RWPE1 (cell line): ENCODE measurements at regions not wholly inside any gene's neighbourhood (a gene's known extent, or its start where the extent isn't known, plus 50 kb on each side); places are given as distances from the start of the nearest gene placed in this dataset.

Experiments
- CTCF ChIA-PET: fragments of 350-600 bp; sonication (Branson Sonifier 250); formaldehyde crosslinking; extraction: SDS; loops from one replicate; lab custom pipeline; 2021; lab: Yijun Ruan, JAX
- POLR2A ChIA-PET: fragments of 400-600 bp; formaldehyde crosslinking; extraction: SDS; loops from one replicate; lab custom pipeline; 2020; ENCODE audit warnings: antibody characterized with exemption; ENCODE audit not compliant: low non-redundant PET; lab: Yijun Ruan, JAX
- DNase-seq: peaks from one replicate; pipeline ENCODE4 v3.0.0; 2012; ENCODE audit warnings: low spot score
- H3K27ac ChIP-seq: fragments of 450-650 bp; 2 replicates; pipeline ENCODE4 v1.5.1; 2017
- CTCF ChIP-seq: fragments of 450-650 bp; conservative IDR thresholded peaks from 2 replicates; pipeline ENCODE4 v1.5.1; 2017; ENCODE audit warnings: low read depth, mild to moderate bottlenecking

- TF ChIP-seq CTCF: no peak
- CTCF ChIA-PET: interaction anchor here (0.7 to 0.9 kb wide), 2 partner anchors 18 to 90 kb away, joined by 4 read pairs; no protein-coding TSS in a partner anchor
- H3K27ac ChIP-seq: no peak overlapping the region
- POLR2A ChIA-PET: no interaction called here
- DNase-seq: no peak
Observed at GRCh38 chr9:107404161-107404560, 85.4 kb downstream of the KLF4 start.

GRCh38 chr9:107397076-107398044, 92.2 kb downstream of the KLF4 start:
- CTCF ChIA-PET: interaction anchor here (0.6 to 1.8 kb wide), 4 partner anchors 25 to 475 kb away, joined by 3 to 10 read pairs (median 4); no protein-coding TSS in a partner anchor
- H3K27ac ChIP-seq: peak overlapping the region; percentile 44; the same call in 1 of the 2 replicates
- DNase-seq: no peak
- POLR2A ChIA-PET: no interaction called here
- no peak for TF ChIP-seq CTCF

- no peak for DNase-seq
- CTCF ChIA-PET: no interaction called here
- TF ChIP-seq CTCF: no peak
- POLR2A ChIA-PET: no interaction called here
- no peak overlapping the region for H3K27ac ChIP-seq
Observed at GRCh38 chr9:107394264-107394663, 95.3 kb downstream of the KLF4 start.

- peak overlapping the region; percentile 87 for H3K27ac ChIP-seq
- TF ChIP-seq CTCF: no peak
- DNase-seq: no peak
- POLR2A ChIA-PET: no interaction called here
- CTCF ChIA-PET: interaction anchor here (0.6 to 1.0 kb wide), 2 partner anchors 50 to 309 kb away, joined by 3 read pairs; no protein-coding TSS in a partner anchor
Observed at GRCh38 chr9:107390778-107391177, 98.8 kb downstream of the KLF4 start.

DNA sequence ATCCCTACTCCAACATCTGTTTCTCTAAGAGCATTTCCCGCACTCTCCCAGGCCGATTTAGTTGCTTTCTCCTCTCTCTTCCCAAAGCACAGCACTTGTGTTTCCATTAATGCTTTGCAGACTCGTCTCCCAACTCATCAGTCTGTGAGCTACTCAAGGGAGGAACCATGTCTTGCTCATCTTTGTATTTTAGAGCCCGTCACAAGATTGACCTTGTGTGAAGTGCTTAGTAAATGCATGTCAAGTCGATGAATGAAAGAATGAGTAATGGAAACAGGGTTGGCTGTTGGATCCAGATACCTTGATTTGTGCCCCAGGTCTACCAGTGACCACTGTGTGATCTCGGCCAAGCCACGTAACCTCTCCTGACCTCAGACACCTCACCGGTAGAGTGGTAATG, 99.3 kb downstream of the KLF4 start:
- no peak for DNase-seq
- CTCF ChIA-PET: interaction anchor here (0.5 to 1.0 kb wide), 3 partner anchors 35 to 1797 kb away, joined by 3 read pairs; no protein-coding TSS in a partner anchor
- POLR2A ChIA-PET: no interaction called here
- no peak for TF ChIP-seq CTCF
- peak overlapping the region; percentile 87 for H3K27ac ChIP-seq

- no peak for TF ChIP-seq CTCF
- CTCF ChIA-PET: interaction anchor here (0.5 to 1.4 kb wide), 3 partner anchors 36 to 1798 kb away, joined by 3 to 7 read pairs (median 3); no protein-coding TSS in a partner anchor
- DNase-seq: peak; percentile 96
- H3K27ac ChIP-seq: peak overlapping the region; percentile 87
- POLR2A ChIA-PET: no interaction called here
Observed at GRCh38 chr9:107389617-107390071, 99.9 kb downstream of the KLF4 start.
